K562 (cell line): ENCODE measurements at regions not wholly inside any gene's neighbourhood (a gene's known extent, or its start where the extent isn't known, plus 50 kb on each side); places are given as distances from the start of the nearest gene placed in this dataset.

Source experiments
- ATAC-seq: fragments of 200-7000 bp; cut with Tn5 transposase; 3 replicates; pipeline ENCODE4 v1.9.1; 2020; ENCODE audit warnings: moderate library complexity
- BruUV-seq: library from RNA; stranded (reverse); fragments of 400-500 nt; replicated peaks from 2 replicates; lab custom pipeline; 2021; lab: Mats Ljungman, UMichigan
- CTCF ChIA-PET: fragments of 300-600 bp; formaldehyde crosslinking; extraction: SDS; loops from one replicate; lab custom pipeline; 2021; ENCODE audit warnings: low intra/inter-chr PET ratio; lab: Yijun Ruan, JAX
- POLR2A ChIA-PET: fragments of 300-600, 350-650 bp; sonication (Branson Sonifier 250); formaldehyde crosslinking; extraction: SDS; loops from one replicate; lab custom pipeline; 2021; ENCODE audit warnings: antibody characterized with exemption, inconsistent platforms; lab: Yijun Ruan, JAX
- DNase-seq, 4 experiments: peaks; one replicate each; pipeline versions ENCODE4 v3.0.0 to v3.0.0-alpha.2; 2011 to 2018; ENCODE audit warnings: low spot score in 3 of 4, mixed read lengths in 3 of 4; ENCODE audit errors: extremely low read depth in 1 of 4
- FAIRE-seq: peaks from 2 replicates; lab custom pipeline; 2011; peaks lifted over from hg19 to GRCh38; lab: Jason Lieb, UNC
- H2AFZ ChIP-seq: 2 replicates; pipeline ENCODE4 v1.6.0; 2011; ENCODE audit warnings: low read depth, low read length, control low read depth, inconsistent platforms
- H3K27ac ChIP-seq: fragments of 200-600 bp; 3 replicates; pipeline ENCODE4 v1.8.0; 2011; ENCODE audit warnings: low read depth, mild to moderate bottlenecking, control low read depth, inconsistent platforms, low read length, moderate library complexity, mixed read lengths; ENCODE audit errors: extremely low read depth
- H3K27me3 ChIP-seq, 2 experiments: fragments of 300-600 bp in 1 of 2; 2 replicates in 1 of 2; 3 replicates in 1 of 2; pipeline versions ENCODE4 v1.6.0 to v1.8.0; 2011; ENCODE audit warnings: inconsistent platforms in 2 of 2, low read length in 2 of 2, mild to moderate bottlenecking in 1 of 2, mixed read lengths in 1 of 2, moderate library complexity in 1 of 2; ENCODE audit not compliant: control insufficient read depth in 2 of 2, insufficient read depth in 2 of 2
- H3K36me3 ChIP-seq: fragments of 300-600 bp; 3 replicates; pipeline ENCODE4 v1.8.0; 2011; ENCODE audit warnings: mild to moderate bottlenecking, low read length, inconsistent platforms; ENCODE audit not compliant: control insufficient read depth, insufficient read depth
- H3K4me1 ChIP-seq, 2 experiments: fragments of 200-600 bp in 1 of 2; replicated peaks in 1 of 2; 2 replicates in 1 of 2; 3 replicates in 1 of 2; pipeline versions ENCODE4 v1.5.1 to v1.8.0; 2011; ENCODE audit warnings: inconsistent platforms in 2 of 2, low read length in 2 of 2, mild to moderate bottlenecking in 1 of 2, mixed read lengths in 1 of 2, moderate library complexity in 1 of 2; ENCODE audit not compliant: control insufficient read depth in 2 of 2, insufficient read depth in 2 of 2
- H3K4me2 ChIP-seq: 2 replicates; pipeline ENCODE4 v1.6.1; 2011; ENCODE audit warnings: low read length, control low read depth, inconsistent platforms, mixed read lengths; ENCODE audit not compliant: insufficient read depth
- H3K4me3 ChIP-seq: fragments of 200-600 bp; sonication (generic), shearing (Covaris generic); 2 replicates; pipeline ENCODE4 v1.5.1; 2016; ENCODE audit warnings: control low read depth, inconsistent platforms
- H3K79me2 ChIP-seq: fragments of 200-600 bp; 3 replicates; pipeline ENCODE4 v1.8.0; 2011; ENCODE audit warnings: low read length, inconsistent platforms; ENCODE audit not compliant: control insufficient read depth, insufficient read depth
- H3K9ac ChIP-seq, 2 experiments: 2 replicates each; pipeline versions ENCODE4 v1.6.0 to v1.6.1; 2011; ENCODE audit warnings: low read depth in 2 of 2, low read length in 2 of 2, control low read depth in 1 of 2, inconsistent platforms in 1 of 2, mild to moderate bottlenecking in 1 of 2, mixed read lengths in 1 of 2; ENCODE audit not compliant: insufficient read depth in 1 of 2
- H3K9me1 ChIP-seq: one replicate; pipeline ENCODE4 v1.6.0; 2011; ENCODE audit warnings: inconsistent platforms, mild to moderate bottlenecking, low read length, moderate library complexity; ENCODE audit not compliant: control insufficient read depth, insufficient read depth
- H3K9me3 ChIP-seq: replicated peaks from 2 replicates; pipeline ENCODE4 v1.5.1; 2011; ENCODE audit warnings: low read depth, low read length, inconsistent platforms; ENCODE audit not compliant: control insufficient read depth, insufficient read depth
- H4K20me1 ChIP-seq: replicated peaks from 2 replicates; pipeline ENCODE4 v1.6.1; 2011; ENCODE audit warnings: low read length, inconsistent platforms, mixed read lengths; ENCODE audit not compliant: control insufficient read depth, insufficient read depth
- C11orf30 ChIP-seq: fragments of 450-650 bp; IDR thresholded peaks from 2 replicates; pipeline ENCODE4 v1.6.1; 2016; ENCODE audit warnings: low read depth, mild to moderate bottlenecking
- CBX1 ChIP-seq: sonication (generic); IDR thresholded peaks from 2 replicates; pipeline ENCODE4 v1.6.1; 2016; ENCODE audit warnings: antibody characterized with exemption, low read depth, mild to moderate bottlenecking
- GTF2A2 ChIP-seq: IDR thresholded peaks from 2 replicates; pipeline ENCODE4 v1.6.1; 2016; ENCODE audit warnings: mild to moderate bottlenecking, missing genetic modification characterization, missing compliant biosample characterization
- KDM4B ChIP-seq, 2 experiments: fragments of 450-650 bp in 1 of 2; sonication (generic) in 1 of 2; IDR thresholded peaks; 2 replicates each; pipeline ENCODE4 v1.6.1; 2016 to 2017; ENCODE audit warnings: borderline replicate concordance in 2 of 2, antibody characterized with exemption in 1 of 2, low read depth in 1 of 2, mild to moderate bottlenecking in 1 of 2
- RAD21 ChIP-seq, 2 experiments: fragments of 250-450 bp in 1 of 2; fragments of 450-650 bp in 1 of 2; sonication (Bioruptor Pico) in 1 of 2; formaldehyde crosslinking in 1 of 2; IDR thresholded peaks in 1 of 2; conservative IDR thresholded peaks in 1 of 2; 2 replicates each; pipeline versions ENCODE4 v1.4.0 to v1.8.0; 2020 to 2022; ENCODE audit warnings: mild to moderate bottlenecking in 2 of 2, moderate library complexity in 1 of 2
- SNIP1 ChIP-seq: fragments of 450-650 bp; IDR thresholded peaks from 2 replicates; pipeline ENCODE4 v1.7.1; 2017; ENCODE audit warnings: low read depth, mild to moderate bottlenecking
- SOX6 ChIP-seq: fragments of 450-650 bp; IDR thresholded peaks from 2 replicates; pipeline ENCODE4 v1.6.1; 2014; ENCODE audit warnings: mild to moderate bottlenecking
- TARDBP ChIP-seq: fragments of 450-650 bp; IDR thresholded peaks from 2 replicates; pipeline ENCODE4 v1.6.1; 2016
- ZNF134 ChIP-seq: fragments of 250-450 bp; sonication (Bioruptor Pico); conservative IDR thresholded peaks from 2 replicates; pipeline ENCODE4 v1.4.0; 2020
- ZNF551 ChIP-seq: fragments of 250-450 bp; sonication (Bioruptor Pico); IDR thresholded peaks from 2 replicates; pipeline ENCODE4 v1.5.0; 2021; ENCODE audit warnings: mild to moderate bottlenecking, moderate library complexity
- ZNF76 ChIP-seq: fragments of 250-450 bp; sonication (Bioruptor Pico); IDR thresholded peaks from 2 replicates; pipeline ENCODE4 v1.4.0; 2020; ENCODE audit warnings: mild to moderate bottlenecking, moderate library complexity, borderline replicate concordance
- ZNF778 ChIP-seq: fragments of 450-650 bp; formaldehyde crosslinking; IDR thresholded peaks from 2 replicates; pipeline ENCODE4 v1.4.0; 2020; ENCODE audit warnings: mild to moderate bottlenecking, moderate library complexity
- ZNF830 ChIP-seq: fragments of 250-450 bp; sonication (Bioruptor Pico); IDR thresholded peaks from 2 replicates; pipeline ENCODE4 v1.5.0; 2021; ENCODE audit warnings: mild to moderate bottlenecking
- WGBS: fragments of 100-300 bp; shearing (Covaris generic); methylation state at CpG from one replicate; pipeline ENCODE4 v1.1.6; 2016; ENCODE audit warnings: low coverage, mixed read lengths; ENCODE audit not compliant: insufficient coverage; ENCODE audit errors: missing lambda C conversion rate; 5-methylcytosine and 5-hydroxymethylcytosine counted together
- in situ Hi-C: fragments of 300-500 bp; cut with MboI; formaldehyde crosslinking; loops from 4 replicates; pipeline ENCODE4 v1.15.0; 2018; ENCODE audit warnings: inconsistent platforms, mixed read lengths
- intact Hi-C: fragments of 100-400 bp; cut with micrococcal nuclease; formaldehyde crosslinking; loops from 2 replicates; pipeline ENCODE4 v1.14.2; 2022
- TF ChIP-seq, protein P1 (sequence below), 2 experiments: fragments of 450-650 bp; conservative IDR thresholded peaks; 2 replicates each; pipeline ENCODE4 v1.6.1; 2017; ENCODE audit warnings: mild to moderate bottlenecking in 2 of 2, moderate library complexity in 2 of 2
- TF ChIP-seq, protein P2 (sequence below): sonication (generic); formaldehyde crosslinking; IDR thresholded peaks from 2 replicates; pipeline ENCODE4 v1.8.1; 2023; ENCODE audit warnings: mild to moderate bottlenecking, missing genetic modification reagents

DNA sequence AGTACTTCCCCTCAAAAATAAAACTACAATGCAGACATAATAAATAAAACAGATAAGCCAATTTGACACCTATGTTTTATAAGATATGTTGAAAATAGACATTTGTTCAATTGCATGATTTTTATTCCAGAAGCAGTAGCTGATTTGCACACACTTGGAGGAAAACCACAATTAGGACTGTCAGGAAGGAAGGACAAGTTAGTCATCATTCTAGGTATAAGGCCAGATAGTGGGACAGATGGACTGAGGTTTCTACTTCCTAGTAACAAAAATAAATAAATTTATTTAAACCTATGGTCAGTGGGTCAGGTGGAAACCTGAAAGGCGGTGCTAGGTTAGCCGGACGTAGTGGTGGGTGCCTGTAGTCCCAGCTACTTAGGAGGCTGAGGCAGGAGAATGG lies 141.8 kb upstream of the RASSF8 start:
- POLR2A ChIA-PET, result interaction anchor here (0.7 kb wide), 1 partner anchor 303 kb away, joined by 3 read pairs; no protein-coding TSS in a partner anchor
- Histone ChIP-seq H2AFZ (no peak overlapping the region), H3K9ac (no peak overlapping the region), H3K4me2 (no peak overlapping the region), H3K4me3 (no peak overlapping the region), H3K36me3 (no peaks in the 10 kb centered on the region), H3K27me3 (peaks cover 0 to 5% of the 10 kb centered on the region in 2 experiments; a peak in 1 of 5 replicates), H3K9me3 (no peaks in the 10 kb centered on the region), H4K20me1 (no peaks in the 10 kb centered on the region), H3K79me2 (no peaks in the 10 kb centered on the region), H3K9me1 (no peaks in the 10 kb centered on the region), H3K27ac (no peak overlapping the region), H3K4me1 (no peaks in the 10 kb centered on the region)
- no peak for TF ChIP-seq ZNF778 (CRISPR knock-in tag)
- no peak for TF ChIP-seq ZNF551 (CRISPR knock-in tag)
- TF ChIP-seq ZNF76 (CRISPR knock-in tag), result no peak
- TF ChIP-seq GTF2A2 (tag), result no peak
- no peak for TF ChIP-seq ZNF830 (CRISPR knock-in tag)
- no peak for TF ChIP-seq RAD21 (CRISPR knock-in tag; conservative IDR thresholded peaks at IDR 0.05 in 1 of 2, IDR thresholded peaks at IDR 0.05 in 1 of 2)
- no peak for TF ChIP-seq KDM4B (IDR thresholded peaks at IDR 0.05; ENCODE audit: borderline replicate concordance in 2 of 2, low read depth in 1 of 2)
- TF ChIP-seq CBX1, result no peak
- no peak for TF ChIP-seq ZNF134
- TF ChIP-seq, protein P1, sequence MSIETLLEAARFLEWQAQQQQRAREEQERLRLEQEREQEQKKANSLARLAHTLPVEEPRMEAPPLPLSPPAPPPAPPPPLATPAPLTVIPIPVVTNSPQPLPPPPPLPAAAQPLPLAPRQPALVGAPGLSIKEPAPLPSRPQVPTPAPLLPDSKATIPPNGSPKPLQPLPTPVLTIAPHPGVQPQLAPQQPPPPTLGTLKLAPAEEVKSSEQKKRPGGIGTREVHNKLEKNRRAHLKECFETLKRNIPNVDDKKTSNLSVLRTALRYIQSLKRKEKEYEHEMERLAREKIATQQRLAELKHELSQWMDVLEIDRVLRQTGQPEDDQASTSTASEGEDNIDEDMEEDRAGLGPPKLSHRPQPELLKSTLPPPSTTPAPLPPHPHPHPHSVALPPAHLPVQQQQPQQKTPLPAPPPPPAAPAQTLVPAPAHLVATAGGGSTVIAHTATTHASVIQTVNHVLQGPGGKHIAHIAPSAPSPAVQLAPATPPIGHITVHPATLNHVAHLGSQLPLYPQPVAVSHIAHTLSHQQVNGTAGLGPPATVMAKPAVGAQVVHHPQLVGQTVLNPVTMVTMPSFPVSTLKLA (conservative IDR thresholded peaks at IDR 0.05), result no peak
- TF ChIP-seq, protein P2, sequence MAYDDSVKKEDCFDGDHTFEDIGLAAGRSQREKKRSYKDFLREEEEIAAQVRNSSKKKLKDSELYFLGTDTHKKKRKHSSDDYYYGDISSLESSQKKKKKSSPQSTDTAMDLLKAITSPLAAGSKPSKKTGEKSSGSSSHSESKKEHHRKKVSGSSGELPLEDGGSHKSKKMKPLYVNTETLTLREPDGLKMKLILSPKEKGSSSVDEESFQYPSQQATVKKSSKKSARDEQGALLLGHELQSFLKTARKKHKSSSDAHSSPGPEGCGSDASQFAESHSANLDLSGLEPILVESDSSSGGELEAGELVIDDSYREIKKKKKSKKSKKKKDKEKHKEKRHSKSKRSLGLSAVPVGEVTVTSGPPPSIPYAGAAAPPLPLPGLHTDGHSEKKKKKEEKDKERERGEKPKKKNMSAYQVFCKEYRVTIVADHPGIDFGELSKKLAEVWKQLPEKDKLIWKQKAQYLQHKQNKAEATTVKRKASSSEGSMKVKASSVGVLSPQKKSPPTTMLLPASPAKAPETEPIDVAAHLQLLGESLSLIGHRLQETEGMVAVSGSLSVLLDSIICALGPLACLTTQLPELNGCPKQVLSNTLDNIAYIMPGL (CRISPR knock-in tag), result no peak
- no peak for TF ChIP-seq SNIP1
- no peak for TF ChIP-seq C11orf30
- TF ChIP-seq TARDBP, result no peak
- TF ChIP-seq SOX6, result no peak
- 0% methylated on average over 3 of the region's 3 CpGs for WGBS
- FAIRE-seq, result no peak
- no TSS peak for BruUV-seq
- DNase-seq, result no peak
- in situ Hi-C loops, result no loop called here
- intact Hi-C loops, result no loop called here
- no peak for ATAC-seq
- CTCF ChIA-PET, result no interaction called here
